HG02678 (cell line): ENCODE measurements at regions not wholly inside any gene's neighbourhood (a gene's known extent, or its start where the extent isn't known, plus 50 kb on each side); places are given as distances from the start of the nearest gene placed in this dataset.

Experiments used
- ATAC-seq: cut with Tn5 transposase; IDR thresholded peaks from one replicate; pipeline ENCODE4 v1.9.1; 2021; ENCODE audit warnings: mild to moderate bottlenecking, moderate library complexity; ENCODE audit not compliant: unreplicated experiment

DNA sequence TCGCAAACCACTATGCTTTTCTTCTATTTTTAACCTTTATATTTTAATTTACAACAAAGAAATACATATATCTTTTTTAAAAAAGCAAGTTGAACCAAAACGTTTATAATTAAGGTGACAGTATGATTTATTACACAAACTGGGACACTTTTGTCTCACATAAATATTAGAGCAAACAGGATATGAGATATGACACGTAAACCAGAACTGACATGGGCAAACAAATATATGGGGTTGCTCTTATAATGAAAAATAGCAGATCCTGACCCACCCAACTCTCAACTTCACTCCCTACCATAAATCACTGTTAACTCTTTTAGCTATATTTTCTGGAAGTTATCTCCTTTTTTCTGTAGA lies 177.0 kb upstream of the EDNRA start:
- ATAC-seq, result no peak

DNA sequence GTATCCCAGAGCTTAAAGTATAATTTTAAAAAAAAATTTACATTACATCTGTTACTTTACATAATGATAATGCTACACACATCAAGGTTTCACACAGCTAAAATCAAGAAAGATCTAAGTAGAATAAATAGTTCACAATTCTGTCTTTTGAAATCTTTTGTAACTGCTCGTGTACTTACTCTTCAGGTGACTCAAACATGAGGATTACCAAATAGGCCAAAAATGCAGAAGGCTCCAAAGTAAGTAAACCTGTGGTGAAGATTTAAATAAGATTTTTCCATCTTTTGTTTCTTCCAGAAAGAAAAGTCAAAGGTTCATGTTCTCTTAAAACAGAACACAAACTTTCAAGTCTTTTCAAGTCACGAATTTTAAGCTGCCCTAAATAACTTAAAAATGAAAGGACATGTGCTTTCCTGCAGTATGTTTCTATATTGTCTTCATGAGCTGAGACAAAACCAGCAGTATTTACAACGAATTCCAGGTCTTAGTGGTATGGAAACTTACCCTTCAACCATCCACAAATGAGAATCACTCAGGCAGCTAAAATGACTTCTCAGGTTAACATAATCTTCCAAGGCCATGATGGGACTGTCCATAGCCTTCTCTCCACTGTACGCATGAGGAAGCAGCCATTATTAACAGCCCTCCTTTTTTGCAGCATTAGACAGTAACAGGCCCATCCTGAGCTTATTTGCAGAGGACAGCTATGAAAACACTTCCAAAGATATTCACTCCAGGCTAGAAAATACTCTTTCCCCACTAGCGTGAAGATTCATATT lies 172.8 kb upstream of the EDNRA start:
- no peak for ATAC-seq

DNA sequence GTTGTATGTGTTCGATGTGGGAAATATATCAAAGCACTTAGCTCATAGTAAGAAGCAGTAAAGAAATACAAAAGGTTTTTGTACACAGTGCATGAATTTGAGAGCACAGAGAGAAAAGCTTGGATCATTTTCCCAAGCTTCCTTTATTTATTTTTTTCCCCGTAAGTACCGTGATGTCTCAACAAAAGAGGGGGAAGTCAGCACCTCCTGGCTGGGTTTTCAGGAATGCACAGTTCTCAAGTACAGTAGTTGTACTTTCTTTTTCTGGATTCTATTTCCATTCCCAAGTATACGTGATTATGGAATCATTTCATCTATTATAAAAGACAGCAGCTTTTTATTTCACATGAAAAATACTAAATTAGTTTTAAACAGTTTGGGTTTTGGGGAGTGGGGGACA lies 171.5 kb upstream of the EDNRA start:
- ATAC-seq, result no peak

DNA sequence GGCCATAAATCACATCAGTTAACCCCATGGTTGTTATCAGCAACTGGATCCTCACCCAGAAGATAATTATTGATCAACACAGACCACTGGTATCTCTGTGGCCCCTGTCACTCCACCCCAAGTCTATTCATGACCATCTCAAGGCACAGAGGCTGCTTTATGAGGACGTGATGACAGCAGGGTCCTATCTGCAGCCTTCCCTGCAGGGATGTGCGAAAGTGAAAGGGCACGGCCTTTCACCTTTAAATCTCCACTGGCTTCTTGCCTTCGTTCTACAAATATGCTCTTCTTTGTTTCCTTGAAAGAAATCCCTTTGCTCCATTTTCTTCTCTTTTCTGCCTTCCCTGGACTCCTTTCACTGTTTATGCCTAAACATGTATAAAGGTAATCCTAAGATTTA lies 170.6 kb upstream of the EDNRA start:
- ATAC-seq, result no peak

DNA sequence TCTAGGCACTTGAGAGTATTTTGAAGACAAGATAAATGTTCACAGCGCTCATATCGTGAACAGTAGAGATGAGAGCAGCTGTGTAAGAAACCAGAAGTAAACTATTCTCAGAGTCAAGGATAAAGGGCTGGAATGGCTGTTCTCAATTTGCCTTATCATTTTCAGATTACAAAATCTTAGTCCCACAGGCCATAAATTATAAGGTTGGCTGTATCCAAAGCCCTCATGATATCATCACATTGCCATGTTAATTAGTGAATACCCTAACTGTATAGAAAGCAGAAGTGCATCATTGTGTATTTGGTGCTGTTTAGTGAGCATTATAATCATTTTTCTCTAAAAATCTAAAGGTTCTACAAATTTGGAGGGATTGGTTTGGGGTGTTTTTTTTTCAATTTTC lies 168.9 kb upstream of the EDNRA start:
- ATAC-seq, result no peak

DNA sequence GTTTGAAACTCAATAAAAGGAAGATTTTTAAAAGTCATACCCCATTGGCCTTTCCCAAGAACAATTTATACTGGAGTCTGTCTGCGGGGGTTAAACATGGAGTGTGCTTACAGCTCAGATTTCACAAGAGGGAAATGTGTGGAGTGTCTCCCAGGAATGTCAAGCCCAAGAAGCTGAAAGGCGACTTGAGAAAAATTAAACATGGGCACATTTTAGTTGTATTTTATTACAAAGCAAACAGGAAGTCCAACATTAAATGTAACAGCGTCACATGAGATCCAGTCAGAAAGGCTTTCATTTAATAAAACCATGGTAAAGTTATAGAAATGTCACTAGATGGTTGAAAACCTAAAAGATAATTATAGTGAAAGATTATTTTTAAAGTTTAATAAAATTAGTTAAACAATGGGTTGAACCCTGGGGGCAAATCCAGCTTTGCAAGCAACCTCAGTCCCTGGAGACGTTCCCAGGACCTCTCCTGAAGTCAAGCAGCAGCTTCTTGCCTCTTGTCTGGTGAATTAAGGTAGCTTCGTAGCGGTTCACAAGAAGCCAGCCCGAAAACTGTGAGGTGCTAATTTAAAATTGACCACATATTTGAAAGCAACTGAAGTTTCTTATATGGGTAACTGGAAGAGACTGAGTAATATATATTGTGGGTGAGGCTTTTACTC lies 168.4 kb upstream of the EDNRA start:
- no peak for ATAC-seq

DNA sequence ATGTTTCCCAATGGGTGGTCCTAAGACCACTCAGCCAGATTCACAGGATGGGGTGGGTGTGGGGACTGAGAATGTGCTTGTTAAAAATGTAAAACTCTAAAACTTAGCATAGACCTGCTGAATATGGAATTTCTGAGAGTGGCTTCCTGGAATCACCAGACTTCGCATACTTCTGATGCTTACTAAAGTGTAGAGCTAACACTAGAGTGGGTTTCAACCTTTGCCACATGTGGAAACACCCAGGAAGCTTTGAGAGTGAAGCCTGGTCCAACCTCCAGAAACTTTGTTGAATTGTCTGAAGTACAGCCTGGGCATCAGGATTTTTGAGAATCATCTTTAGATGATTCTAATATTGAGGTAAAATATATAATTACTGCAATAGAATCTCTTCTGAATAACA lies 167.8 kb upstream of the EDNRA start:
- ATAC-seq, result no peak

DNA sequence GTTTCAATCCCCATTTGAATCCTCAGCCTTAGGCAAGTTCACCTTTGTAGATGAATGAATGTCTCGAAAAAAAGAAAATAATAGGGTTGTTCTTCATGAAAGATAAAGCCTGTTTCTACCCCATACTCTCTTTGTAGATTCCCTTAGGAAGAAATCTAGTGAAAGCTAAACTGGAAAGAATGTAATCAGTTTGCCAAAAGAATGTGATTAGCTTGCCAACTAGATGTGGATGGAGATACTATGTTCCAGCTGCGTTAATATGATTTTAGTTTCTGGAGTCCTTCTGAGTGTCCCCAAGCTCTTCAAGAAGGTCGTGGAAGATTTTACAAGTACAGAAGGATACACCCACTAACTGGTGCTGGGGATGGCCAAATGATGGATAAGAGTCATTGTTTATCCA lies 162.3 kb upstream of the EDNRA start:
- ATAC-seq, result no peak

DNA sequence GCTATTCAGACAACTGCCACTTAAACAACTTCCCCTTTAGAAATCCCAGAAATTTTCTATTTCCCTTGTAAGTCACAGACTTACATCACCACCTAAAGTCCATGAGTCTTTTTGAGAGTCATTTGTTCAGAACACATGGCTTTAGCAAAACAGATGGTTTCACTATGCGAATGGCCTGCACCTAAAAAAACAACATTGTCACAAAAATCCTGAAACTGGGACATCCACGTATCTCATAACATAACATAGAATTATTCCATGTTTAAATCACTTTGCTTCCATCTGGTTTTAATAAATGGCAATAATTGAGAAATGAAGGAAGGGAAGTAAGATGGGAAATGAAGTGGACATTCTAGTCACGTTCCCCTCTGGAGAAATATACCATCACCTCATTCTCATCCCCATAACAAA lies 155.3 kb upstream of the EDNRA start:
- no peak for ATAC-seq

DNA sequence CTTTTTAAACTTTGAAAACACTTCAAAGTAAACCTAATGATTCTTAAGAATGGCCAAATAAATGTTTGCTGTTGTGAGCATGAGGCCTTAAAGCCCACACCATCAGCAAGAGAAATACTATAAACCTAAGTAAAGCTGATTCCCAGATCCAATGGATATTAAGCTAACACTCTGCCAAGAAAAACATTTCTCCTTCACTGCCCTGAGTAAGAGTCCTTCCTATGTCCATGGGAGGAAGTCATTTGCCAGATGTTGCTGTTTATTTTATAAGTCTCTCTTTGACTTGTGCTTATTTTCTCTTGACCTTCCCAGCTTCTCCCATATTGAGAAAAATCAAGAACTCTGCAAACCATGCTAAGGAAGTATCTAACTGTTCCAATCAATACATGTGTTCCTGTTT lies 154.3 kb upstream of the EDNRA start:
- ATAC-seq, result no peak

DNA sequence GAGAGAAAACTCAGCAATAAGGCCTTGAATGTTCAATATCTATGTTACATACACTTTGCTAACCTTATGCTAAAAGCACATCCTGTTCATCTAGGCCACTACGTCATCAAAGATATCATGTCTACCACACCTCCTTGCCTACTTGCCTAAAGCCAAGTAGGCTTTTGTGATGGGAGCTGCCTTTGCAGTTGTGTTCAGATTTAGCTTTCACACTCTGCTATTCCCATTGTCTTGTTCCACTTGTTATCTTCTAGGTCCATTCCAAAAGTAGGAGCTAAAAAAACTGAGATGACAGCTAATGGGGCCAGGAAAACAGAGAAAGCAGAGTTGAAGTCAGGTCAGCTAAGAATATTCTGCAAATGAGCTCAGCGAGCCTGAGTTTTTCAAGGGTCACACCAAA lies 153.6 kb upstream of the EDNRA start:
- ATAC-seq, result no peak

DNA sequence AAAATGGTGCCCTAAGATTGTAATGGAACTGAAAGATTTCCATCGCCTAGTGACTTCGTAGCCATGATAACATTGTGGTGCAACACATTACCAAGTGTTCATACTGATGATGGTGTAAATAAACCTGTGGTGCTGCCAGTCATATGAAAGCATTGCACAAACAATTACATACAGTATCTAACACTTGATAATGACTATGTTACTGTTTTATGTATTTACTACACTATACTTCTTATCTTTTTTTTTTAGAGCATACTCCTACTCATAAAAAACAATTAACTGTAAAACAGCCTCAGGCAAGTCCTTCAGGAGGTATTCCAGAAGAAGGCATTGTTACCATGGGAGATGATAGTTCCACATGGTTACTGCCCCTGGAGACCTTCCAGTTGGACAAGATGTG lies 152.7 kb upstream of the EDNRA start:
- ATAC-seq, result no peak

DNA sequence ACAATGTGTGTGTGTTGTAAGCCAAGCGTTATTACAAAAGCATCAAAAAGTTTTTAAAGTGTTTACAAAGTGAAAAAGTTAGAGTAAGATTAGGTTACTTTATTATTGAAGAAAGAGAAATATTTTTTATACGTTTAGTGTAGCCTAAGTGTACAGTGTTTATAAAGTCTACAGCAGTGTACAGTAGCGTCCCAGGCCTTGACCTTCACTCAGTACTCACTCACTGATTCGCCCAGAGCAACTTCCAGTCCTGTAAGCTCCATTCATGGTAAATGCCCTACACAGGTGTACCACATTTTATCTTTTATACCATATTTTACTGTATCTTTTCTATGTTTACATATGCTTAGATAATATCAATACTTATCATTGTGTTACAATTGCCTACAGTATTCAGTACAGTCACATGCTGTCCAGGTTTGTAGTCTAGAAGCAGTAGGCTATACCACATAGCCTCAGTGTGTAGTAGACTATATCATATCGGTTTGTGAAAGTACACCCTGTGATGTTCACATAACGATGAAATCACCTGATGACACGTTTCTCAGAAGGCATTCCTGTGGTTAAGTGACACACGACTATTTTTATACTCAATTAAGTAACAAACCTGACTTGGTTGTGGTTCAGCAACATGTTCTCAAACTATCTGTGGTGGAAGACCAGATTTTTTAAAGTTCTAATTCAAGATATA lies 152.0 kb upstream of the EDNRA start:
- ATAC-seq, result no peak

DNA sequence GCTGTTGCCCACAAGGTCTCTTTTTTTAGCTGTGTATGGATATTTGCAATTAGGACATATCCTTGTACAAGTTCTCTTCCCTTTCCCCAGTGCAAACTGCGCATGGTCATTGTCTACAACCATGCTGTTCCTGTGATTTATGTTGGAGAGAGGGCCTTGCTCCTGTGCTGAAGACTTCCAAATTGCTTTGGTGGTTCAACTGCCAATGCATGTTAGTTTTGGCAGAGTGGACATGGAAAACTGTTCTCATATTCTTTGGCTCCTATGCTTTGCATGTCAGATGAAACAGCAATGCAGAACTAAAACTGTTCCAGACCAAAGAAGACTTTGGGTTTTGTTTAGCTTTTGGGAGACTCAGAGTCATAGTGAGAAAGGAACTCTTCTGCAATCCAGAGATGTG lies 148.8 kb upstream of the EDNRA start:
- ATAC-seq, result no peak

DNA sequence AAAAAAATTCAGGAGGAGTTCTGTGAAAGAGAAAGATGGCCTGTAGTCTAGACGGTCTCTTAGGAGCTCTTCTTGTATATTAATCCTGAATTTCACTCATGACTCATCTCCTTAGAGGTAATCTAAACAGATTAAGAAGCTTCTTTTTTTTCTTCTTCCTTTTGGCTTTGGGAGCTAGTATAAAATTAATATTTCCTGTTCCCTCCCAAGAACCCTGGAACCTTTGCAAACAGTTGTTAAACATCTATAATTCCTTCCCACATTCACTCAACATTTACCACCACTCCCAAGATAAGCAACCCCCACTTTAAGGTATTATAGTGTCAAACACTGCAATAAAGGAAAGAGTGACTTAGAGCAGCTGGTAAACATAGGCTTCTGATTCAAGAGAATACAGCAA lies 146.4 kb upstream of the EDNRA start:
- no peak for ATAC-seq

DNA sequence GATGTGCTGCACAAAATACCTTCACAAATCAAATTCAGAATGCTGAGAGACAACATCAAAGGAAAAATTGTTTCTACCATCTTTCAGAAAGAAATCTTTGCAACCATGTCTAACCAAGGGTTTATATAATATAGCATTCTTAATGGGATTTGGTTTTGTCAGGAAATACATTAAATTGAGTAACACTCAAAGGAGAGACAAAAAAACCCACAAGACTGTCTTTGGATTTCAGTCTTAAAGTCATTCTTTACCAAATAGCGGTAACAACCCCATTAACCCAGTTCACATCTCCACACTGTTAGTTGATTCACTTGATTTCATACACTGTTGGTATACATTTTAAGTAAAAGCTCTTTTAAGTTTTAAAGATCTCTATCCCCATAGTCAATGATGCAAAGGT lies 145.7 kb upstream of the EDNRA start:
- ATAC-seq, result no peak

DNA sequence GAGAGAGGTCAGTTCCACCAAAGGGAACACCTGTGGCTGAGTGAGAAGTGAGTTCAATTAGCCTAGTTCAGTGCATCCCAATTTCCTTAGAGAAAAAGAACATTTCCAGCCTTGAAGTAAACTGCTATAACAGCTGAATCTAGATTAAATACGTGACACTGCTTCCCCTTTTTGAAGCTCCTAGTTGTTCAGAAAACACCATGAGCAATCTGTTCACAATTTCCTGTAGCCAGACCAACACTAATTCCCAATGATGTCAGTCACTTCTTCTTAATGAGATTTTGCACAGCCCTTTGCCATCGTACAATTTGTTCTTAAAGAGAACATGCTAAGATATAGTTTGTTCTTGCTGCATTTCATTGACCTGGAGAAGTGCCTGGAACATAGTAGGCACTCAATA lies 144.6 kb upstream of the EDNRA start:
- ATAC-seq, result no peak

DNA sequence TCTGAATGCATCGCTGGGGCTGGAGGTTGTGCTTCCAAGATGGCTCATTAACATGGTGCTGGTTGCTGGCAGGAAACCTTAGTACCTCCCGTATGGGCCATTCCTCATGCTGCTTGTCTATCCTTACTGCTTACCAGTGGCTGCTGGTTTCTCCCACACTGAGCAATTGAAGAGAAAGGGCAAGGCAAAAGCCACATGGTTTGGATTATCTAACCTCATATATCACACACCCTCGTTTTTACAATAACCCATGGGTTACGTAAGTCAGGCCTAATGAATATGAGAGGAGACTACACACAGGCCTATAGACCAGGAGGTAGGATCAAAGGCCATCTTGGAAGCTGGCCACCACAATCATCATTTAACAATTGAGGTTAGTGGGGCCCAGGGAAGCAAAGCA lies 141.8 kb upstream of the EDNRA start:
- no peak for ATAC-seq

DNA sequence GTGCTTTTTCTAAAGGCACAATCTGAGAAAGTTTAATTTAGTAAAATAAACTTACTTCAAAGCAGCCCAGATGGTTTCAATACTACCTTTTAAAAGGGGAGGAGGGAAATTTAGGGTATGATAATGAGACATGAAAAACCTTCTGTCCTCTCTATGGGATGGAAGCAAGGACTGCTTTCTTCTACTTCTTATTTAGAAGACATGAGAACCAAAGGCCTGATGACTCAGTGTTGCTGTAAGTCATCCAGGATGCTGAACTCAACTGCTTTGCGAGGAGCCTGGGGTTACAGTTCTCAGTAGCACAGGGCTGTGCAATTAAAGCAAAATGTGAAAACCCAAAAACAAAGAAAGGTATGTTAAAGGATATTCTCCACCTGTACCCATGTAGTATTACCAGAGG lies 140.8 kb upstream of the EDNRA start:
- ATAC-seq, result no peak

DNA sequence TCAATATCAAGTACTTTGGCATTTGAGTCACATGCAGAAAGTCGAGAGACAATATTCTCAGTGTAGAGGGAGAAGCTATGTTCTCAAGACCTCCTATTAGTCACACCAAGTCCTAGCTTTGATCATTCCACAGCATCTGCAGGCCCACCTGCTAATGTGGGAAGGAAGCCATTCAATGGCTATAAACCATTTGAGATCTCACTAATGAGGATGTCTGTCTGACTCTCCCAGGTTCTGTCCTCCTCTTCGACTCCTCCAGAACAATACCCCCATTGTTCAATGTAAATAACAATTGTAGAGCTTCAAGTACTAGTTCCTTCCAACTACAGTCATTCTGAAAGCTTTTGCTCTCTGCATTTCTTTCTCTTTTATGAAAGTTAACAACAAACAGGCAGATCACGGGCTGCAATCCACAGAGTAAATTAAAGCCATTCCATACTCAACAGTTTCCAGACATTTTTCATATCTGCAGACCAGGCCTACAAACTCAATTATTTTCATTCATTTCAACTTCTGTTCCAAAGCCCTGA lies 140.2 kb upstream of the EDNRA start:
- no peak for ATAC-seq

DNA sequence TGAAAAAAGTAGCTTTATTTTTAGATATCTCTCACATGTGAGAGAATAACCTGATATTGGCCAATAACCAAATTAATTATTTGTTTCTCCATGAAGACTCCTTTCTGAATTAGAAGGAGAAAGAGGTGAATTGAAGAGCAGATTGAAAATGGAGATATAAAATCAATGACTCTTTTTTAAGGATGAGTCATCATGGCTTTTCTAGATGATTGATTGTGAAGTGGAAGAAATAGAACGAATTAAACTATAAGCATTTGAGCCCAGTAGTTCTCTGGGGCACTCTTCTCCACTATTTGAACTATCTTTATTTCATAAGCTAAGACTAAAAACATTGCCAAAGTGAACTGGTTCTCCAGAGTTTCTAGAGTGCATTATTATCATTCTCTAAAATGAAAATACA lies 137.2 kb upstream of the EDNRA start:
- ATAC-seq, result no peak

DNA sequence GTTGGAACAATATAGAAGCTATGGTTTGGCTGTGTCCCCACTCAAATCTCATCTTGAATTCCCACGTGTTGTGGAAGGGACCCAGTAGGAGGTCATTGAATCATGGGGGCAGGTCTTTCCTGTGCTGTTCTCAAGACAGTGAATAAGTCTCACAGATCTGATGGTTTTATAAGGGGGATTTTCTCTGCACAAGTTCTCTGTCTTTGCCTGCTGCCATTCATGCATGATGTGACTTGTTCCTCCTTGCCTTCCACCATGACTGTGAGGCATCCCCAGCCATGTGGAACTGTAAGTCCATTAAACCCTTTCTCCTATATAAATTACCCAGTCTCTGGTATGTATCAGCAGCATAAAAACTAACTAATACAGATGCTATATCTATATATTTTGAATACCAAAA lies 135.2 kb upstream of the EDNRA start:
- ATAC-seq, result no peak
